Central memory CD8-positive, alpha-beta T cell (primary cell): ENCODE measurements at regions not wholly inside any gene's neighbourhood (a gene's known extent, or its start where the extent isn't known, plus 50 kb on each side); places are given as distances from the start of the nearest gene placed in this dataset.
"Not testable (repeated sequence)": the region's sequence is repeated elsewhere in the genome, so short reads cannot be mapped to it uniquely, and the experiment has no call there.

Experiments
- ATAC-seq: fragments of 150-1000 bp; cut with Tn5 transposase; replicated peaks from 2 replicates; pipeline ENCODE4 v1.10.0; 2022; ENCODE audit warnings: mild to moderate bottlenecking, moderate FRiP score, moderate number of reproducible peaks; ENCODE audit not compliant: poor library complexity, severe bottlenecking; ENCODE audit errors: extremely low read depth
- DNase-seq, 2 donors: peaks; one replicate each; pipeline ENCODE4 v3.0.0; 2021; ENCODE audit warnings: low spot score in 2 of 2
- H3K27ac Mint-ChIP-seq: one replicate; pipeline ENCODE4 v1.8.0; 2022; ENCODE audit warnings: low read depth, mild to moderate bottlenecking, moderate library complexity, mixed read lengths
- H3K27me3 Mint-ChIP-seq: one replicate; pipeline ENCODE4 v1.8.0; 2022; ENCODE audit warnings: mixed read lengths
- H3K36me3 Mint-ChIP-seq: one replicate; pipeline ENCODE4 v1.8.0; 2022; ENCODE audit warnings: mild to moderate bottlenecking, moderate library complexity, mixed read lengths; ENCODE audit not compliant: insufficient read depth
- H3K4me1 Mint-ChIP-seq: one replicate; pipeline ENCODE4 v1.8.0; 2022; ENCODE audit warnings: mixed read lengths
- H3K4me3 Mint-ChIP-seq: one replicate; pipeline ENCODE4 v1.8.0; 2022; ENCODE audit warnings: mild to moderate bottlenecking, moderate library complexity, mixed read lengths
- H3K9me3 Mint-ChIP-seq: one replicate; pipeline ENCODE4 v1.8.0; 2022; ENCODE audit warnings: mixed read lengths

DNA sequence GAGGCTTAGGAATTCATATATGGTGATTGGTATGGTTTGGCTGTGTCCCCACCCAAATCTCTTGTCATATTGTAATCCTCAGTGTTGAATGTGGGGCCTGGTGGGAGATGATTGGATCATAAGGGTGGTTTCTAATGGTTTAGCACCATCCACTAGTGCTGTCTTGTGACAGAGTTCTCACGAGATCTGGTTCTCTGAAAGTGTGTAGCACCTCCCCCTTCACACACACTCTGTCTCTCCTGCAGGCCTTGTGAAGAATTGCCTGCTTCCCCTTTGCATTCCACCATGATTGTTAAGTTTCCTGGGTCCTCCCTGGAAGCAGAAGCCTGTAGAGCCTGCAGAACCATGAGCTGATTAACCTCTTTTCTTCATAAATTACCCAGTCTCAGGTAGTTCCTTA is 135.8 kb upstream of the FAT1 start:
- Mint-ChIP-seq H3K36me3 (no peaks in the 10 kb centered on the region), H3K4me3 (no peak overlapping the region), H3K27ac (no peak overlapping the region), H3K4me1 (no peaks in the 10 kb centered on the region), H3K27me3 (no peaks in the 10 kb centered on the region), H3K9me3 (peaks cover 13% of the 10 kb centered on the region)
- DNase-seq (no peak), ATAC-seq (no peak)

- Mint-ChIP-seq H3K9me3 (peaks cover 13% of the 10 kb centered on the region), H3K4me1 (no peaks in the 10 kb centered on the region), H3K27me3 (no peaks in the 10 kb centered on the region), H3K27ac (no peak overlapping the region), H3K4me3 (no peak overlapping the region), H3K36me3 (no peaks in the 10 kb centered on the region)
- DNase-seq (no peak), ATAC-seq (no peak)
Measured at GRCh38 chr4:186861317-186861716, 137.7 kb upstream of the FAT1 start.

GRCh38 chr4:186871856-186872255 is 148.2 kb upstream of the FAT1 start:
- Mint-ChIP-seq H3K27ac (no peak overlapping the region), H3K4me3 (no peak overlapping the region), H3K27me3 (no peaks in the 10 kb centered on the region), H3K36me3 (no peaks in the 10 kb centered on the region), H3K9me3 (peaks cover 14% of the 10 kb centered on the region), H3K4me1 (no peaks in the 10 kb centered on the region)
- ATAC-seq (no peak), DNase-seq (no peak)

- H3K4me3 Mint-ChIP-seq, DNase-seq, H3K27ac Mint-ChIP-seq, H3K27me3 Mint-ChIP-seq, H3K36me3 Mint-ChIP-seq, H3K4me1 Mint-ChIP-seq, ATAC-seq: not testable (repeated sequence)
- peaks cover 14% of the 10 kb centered on the region for H3K9me3 Mint-ChIP-seq
Measured at GRCh38 chr4:186873095-186873494, 149.4 kb upstream of the FAT1 start.

- no peaks in the 10 kb centered on the region for H3K4me1 Mint-ChIP-seq
- H3K9me3 Mint-ChIP-seq, result peaks cover 25% of the 10 kb centered on the region
- DNase-seq (no peak), ATAC-seq (no peak)
- no peak overlapping the region for H3K27ac Mint-ChIP-seq
- no peak overlapping the region for H3K4me3 Mint-ChIP-seq
- H3K27me3 Mint-ChIP-seq, result no peaks in the 10 kb centered on the region
- H3K36me3 Mint-ChIP-seq, result no peaks in the 10 kb centered on the region
Measured at GRCh38 chr4:186875476-186875875, 151.8 kb upstream of the FAT1 start.

GRCh38 chr4:186876961-186877626 is 153.4 kb upstream of the FAT1 start:
- H3K27ac Mint-ChIP-seq, result no peak overlapping the region
- DNase-seq, result no peak
- no peaks in the 10 kb centered on the region for H3K4me1 Mint-ChIP-seq
- ATAC-seq, result no peak
- no peaks in the 10 kb centered on the region for H3K27me3 Mint-ChIP-seq
- H3K4me3 Mint-ChIP-seq, result no peak overlapping the region
- H3K9me3 Mint-ChIP-seq, result peaks cover 33% of the 10 kb centered on the region
- H3K36me3 Mint-ChIP-seq, result no peaks in the 10 kb centered on the region

- H3K27me3 Mint-ChIP-seq, result no peaks in the 10 kb centered on the region
- H3K36me3 Mint-ChIP-seq, result no peaks in the 10 kb centered on the region
- DNase-seq (no peak), ATAC-seq (no peak)
- H3K27ac Mint-ChIP-seq, result no peak overlapping the region
- peaks cover 33% of the 10 kb centered on the region for H3K9me3 Mint-ChIP-seq
- no peak overlapping the region for H3K4me3 Mint-ChIP-seq
- no peaks in the 10 kb centered on the region for H3K4me1 Mint-ChIP-seq
Measured at GRCh38 chr4:186878203-186878776, 154.6 kb upstream of the FAT1 start.

- ATAC-seq (no peak), DNase-seq (no peak)
- no peaks in the 10 kb centered on the region for H3K27me3 Mint-ChIP-seq
- no peaks in the 10 kb centered on the region for H3K36me3 Mint-ChIP-seq
- no peak overlapping the region for H3K4me3 Mint-ChIP-seq
- no peak overlapping the region for H3K27ac Mint-ChIP-seq
- no peaks in the 10 kb centered on the region for H3K4me1 Mint-ChIP-seq
- H3K9me3 Mint-ChIP-seq, result peaks cover 26% of the 10 kb centered on the region
Measured at GRCh38 chr4:186881521-186882220, 158.0 kb upstream of the FAT1 start.

- Mint-ChIP-seq H3K36me3 (no peaks in the 10 kb centered on the region), H3K27me3 (no peaks in the 10 kb centered on the region), H3K27ac (no peak overlapping the region), H3K9me3 (peaks cover 26% of the 10 kb centered on the region), H3K4me3 (no peak overlapping the region), H3K4me1 (no peaks in the 10 kb centered on the region)
- ATAC-seq (no peak), DNase-seq (no peak)
Measured at GRCh38 chr4:186882293-186882692, 158.6 kb upstream of the FAT1 start.

DNA sequence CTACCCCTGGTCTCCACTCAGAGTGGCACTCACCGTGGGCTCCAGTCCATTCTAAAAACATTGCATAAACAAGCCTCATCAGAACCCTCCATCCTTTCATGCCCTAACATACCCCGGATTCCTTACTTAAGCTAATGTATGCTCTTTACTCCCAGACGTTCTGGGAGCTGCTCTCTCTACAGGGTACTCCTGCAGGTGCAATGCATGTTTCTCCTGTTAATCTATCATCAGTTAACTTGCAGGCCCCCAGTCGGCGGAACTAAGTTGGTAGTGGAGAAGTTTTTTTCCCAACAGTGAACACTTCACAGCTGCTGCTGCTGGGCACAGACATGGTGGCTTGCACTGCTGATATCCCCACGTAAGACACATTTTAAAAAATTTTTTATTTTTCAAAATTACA is 161.6 kb upstream of the FAT1 start:
- ATAC-seq, result no peak
- Mint-ChIP-seq H3K27me3 (no peaks in the 10 kb centered on the region), H3K4me1 (no peaks in the 10 kb centered on the region), H3K4me3 (no peak overlapping the region), H3K27ac (no peak overlapping the region), H3K36me3 (no peaks in the 10 kb centered on the region), H3K9me3 (peaks cover 20% of the 10 kb centered on the region)
- DNase-seq, result no peak

GRCh38 chr4:186886759-186887158 is 163.1 kb upstream of the FAT1 start:
- Mint-ChIP-seq H3K27ac (no peak overlapping the region), H3K4me1 (no peaks in the 10 kb centered on the region), H3K27me3 (no peaks in the 10 kb centered on the region), H3K36me3 (no peaks in the 10 kb centered on the region), H3K4me3 (no peak overlapping the region), H3K9me3 (peaks cover 10% of the 10 kb centered on the region)
- ATAC-seq, result no peak
- DNase-seq, result no peak

DNA sequence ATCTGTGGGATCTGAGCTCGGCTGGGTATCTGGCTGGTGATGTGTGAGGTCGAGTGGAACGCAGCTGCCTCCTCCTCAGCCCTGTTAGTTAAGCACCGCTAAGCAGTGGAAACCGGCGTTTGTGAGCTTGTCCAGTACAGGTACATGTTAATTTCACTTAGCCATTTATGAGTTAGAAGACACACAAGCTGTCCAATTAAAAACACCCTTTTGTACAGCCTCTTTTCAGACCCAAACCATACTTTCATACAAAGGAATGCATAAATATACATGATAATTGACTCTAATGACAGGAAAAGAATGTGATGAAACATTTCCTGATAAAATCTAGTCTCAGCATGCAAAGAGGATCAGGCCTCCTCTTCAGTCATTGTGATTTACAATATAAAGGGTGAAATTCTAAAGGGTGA is 163.6 kb upstream of the FAT1 start:
- Mint-ChIP-seq H3K4me3 (no peak overlapping the region), H3K36me3 (no peaks in the 10 kb centered on the region), H3K27me3 (no peaks in the 10 kb centered on the region), H3K9me3 (peaks cover 6% of the 10 kb centered on the region), H3K4me1 (no peaks in the 10 kb centered on the region), H3K27ac (no peak overlapping the region)
- no peak for ATAC-seq
- DNase-seq, result no peak

- no peaks in the 10 kb centered on the region for H3K4me1 Mint-ChIP-seq
- H3K4me3 Mint-ChIP-seq, result no peak overlapping the region
- DNase-seq (no peak), ATAC-seq (no peak)
- no peaks in the 10 kb centered on the region for H3K27me3 Mint-ChIP-seq
- H3K27ac Mint-ChIP-seq, result no peak overlapping the region
- peaks cover 6% of the 10 kb centered on the region for H3K9me3 Mint-ChIP-seq
- no peaks in the 10 kb centered on the region for H3K36me3 Mint-ChIP-seq
Measured at GRCh38 chr4:186887752-186888151, 164.1 kb upstream of the FAT1 start.
